GM18909 (cell line): ENCODE measurements at regions not wholly inside any gene's neighbourhood (a gene's known extent, or its start where the extent isn't known, plus 50 kb on each side); places are given as distances from the start of the nearest gene placed in this dataset.

Experiments used
- ATAC-seq: cut with Tn5 transposase; IDR thresholded peaks from one replicate; pipeline ENCODE4 v1.9.1; 2021; ENCODE audit warnings: mild to moderate bottlenecking; ENCODE audit not compliant: unreplicated experiment, poor library complexity

DNA sequence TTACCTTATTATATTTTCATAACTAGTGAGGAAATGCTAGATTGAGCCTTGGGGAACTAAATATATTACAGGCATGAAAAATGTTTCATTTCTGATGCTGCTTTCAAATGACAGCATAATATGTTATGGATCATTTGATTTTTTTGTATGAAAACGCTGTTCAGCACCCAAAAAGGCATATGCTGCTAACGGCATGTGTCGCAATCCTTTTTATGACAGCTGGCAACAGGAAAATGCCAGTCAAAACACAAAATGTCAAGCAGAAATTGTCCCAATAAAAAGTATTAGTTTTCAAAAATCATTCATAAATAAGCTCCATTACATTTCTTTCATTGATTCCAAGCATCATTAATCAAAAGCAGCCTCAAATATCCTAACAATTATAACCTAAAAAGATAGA lies 1244.5 kb downstream of the PCDH7 start:
- ATAC-seq = no peak

DNA sequence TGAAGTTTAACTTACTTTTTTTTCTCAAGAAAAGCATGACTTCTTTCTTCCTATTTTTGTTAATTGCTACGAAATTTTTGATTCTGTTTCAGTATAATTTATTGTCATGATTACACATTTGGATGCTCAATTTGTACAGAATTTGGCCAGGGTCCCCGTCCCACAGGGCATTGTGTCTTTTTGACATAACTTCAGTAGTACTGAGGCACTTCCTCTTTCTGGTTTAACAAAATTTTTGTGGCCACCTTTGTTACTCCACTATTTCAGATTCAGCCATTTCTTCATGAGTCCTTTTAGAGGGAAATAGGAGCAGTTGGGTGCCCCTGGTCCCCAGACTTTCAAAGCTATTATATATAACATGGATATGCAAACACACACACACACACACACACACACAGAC lies 1248.7 kb downstream of the PCDH7 start:
- ATAC-seq = no peak

DNA sequence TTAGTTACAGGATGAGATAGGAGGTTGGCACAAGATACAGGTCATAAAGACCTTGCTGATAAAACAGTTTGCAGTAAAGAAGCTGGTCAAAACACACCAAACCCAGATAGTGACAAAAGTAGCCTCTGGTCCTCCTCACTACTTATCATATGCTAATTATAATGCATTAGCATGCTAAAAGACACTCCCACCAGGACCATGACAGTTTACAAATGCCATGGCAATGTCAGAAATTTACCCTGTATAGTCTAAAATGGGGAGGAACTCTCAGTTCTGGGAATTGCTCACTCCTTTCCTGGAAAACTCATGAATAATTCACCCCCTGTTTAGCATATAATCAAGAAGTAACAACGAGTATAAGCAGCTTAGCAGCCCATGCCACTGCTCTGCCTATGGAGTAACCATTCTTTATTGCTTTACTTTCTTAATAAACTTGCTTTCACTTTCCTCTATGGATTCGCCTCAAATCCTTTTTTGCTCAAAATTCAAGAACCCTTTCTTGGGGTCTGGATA lies 1254.4 kb downstream of the PCDH7 start:
- ATAC-seq = no peak

DNA sequence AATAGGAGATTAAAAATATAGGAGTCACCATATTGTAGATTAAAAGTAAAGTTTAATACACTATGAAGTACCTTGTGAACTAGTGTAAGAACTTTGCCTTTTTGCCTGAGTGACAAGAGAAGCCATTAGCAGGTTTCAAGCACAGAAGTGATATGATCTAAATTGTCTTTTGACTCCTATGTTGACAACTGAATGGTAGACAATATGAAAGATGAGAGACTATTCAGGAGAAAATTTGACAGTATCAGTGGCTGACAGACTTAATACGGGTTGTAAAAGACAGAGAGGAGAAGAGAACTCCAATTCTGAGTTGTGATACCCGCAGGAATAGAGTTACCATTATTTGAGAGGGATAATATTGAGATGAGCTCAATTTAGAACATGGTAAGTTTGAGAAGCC lies 1259.8 kb downstream of the PCDH7 start:
- ATAC-seq = no peak

DNA sequence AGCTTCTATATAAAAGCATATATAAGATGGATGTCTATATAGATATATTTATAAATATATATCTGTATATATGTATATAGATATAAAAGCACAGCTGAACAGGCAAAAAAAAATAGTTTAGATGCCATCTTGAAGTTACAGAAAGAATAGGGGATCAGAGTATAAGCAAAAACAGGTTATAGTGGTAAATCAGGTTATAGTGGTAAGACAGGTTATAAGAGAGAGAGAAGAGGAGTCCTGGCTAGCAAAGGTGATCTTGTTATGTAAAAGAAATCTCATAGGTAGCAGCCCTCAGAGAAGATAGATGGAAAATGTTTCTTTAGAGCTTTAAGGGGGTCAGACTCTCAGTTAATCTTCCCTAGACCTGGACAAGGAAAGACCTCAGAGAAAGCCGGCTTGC lies 1263.1 kb downstream of the PCDH7 start:
- ATAC-seq = no peak

DNA sequence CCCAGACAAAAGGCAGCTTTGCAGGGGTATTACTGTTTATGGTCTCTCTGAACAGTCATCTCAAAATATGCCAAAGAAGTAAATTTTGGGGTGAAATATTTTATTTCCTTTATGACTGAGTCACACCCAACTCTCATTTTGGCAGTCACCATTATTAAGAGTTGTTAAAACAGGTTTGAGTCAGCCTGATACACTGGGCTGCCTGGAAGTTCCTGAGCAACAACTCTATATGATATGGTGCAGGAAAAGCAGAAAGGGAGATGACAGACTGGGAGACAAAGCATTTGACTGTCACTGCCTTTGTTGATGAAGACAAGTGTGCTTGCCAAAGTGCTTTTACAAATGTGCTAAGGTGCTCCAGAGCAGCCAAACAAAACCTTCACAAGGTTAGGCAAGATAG lies 1263.5 kb downstream of the PCDH7 start:
- ATAC-seq = no peak

DNA sequence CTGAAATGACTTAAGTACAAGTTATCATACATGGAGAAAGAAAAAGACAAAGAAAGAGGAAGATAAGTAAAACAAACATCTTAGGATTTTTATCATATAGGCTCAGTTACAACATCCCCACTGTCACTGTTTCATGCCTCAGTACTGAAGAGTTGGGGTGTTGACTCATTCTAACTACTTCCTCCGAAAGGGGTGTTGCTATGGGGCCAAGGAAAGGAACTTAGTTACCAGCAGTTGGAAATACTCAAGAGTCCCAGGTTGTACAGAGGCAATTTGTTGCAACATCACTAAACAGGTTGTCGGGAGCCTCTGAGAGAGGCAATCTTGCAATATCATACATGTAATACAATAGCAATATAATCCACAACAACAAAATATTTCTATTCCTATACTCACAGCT lies 1264.7 kb downstream of the PCDH7 start:
- ATAC-seq = no peak

DNA sequence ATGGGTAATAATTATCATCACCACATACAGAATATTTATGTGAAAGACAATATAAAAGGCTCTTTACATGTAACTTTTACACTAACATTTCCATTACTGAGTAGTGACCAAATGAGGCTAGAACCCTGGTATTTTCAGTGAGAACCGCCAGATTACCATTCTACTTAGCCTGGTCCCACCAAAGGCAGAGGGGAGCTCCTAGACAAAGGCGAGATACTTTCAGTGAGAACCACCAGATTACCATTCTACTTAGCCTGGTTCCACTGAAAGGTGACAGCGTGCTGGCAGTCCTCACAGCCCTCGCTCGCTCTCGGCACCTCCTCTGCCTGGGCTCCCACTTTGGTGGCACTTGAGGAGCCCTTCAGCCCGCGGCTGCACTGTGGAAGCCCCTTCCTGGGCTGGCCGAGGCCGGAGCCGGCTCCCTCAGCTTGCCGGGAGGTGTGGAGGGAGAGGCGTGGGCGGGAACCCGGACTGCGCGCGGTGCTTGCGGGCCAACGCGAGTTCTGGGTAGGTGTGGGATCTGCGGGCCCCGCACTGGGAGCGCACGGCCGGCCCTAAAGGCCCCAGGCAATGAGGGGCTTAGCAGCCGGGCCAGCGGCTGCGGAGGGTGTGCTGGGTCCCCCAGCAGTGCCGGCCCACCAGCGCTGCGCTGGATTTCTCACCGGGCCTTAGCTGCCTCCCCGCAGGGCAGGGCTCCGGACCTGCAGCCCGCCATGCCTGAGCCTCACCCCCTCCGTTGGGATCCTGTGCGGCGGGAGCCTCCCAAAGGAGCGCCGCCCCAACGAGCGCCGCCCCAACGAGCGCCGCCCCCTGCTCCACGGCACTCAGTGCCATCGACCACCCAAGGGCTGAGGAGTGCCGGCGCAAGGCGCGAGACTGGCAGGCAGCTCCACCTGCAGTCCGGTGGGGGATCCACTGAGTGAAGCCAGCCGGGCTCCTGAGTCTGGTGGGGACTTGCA lies 1276.1 kb downstream of the PCDH7 start:
- ATAC-seq = no peak

DNA sequence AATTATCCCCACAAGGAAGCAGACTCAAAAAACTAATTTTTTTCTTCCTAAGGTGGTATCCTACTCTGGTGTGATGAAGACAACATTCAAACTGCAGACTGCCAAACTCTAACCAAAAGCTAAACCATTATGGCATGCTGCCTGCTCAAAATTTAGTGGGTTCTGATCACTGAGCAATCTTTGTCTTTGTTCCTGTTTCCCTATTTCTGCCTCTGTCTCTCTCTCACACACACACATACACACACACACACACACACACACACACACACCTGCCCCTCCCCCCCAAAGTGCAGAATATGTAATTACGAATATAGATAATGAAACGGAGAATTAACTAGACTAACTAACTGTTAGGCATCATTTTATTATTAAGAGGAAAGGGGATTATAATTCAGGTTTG lies 1278.6 kb downstream of the PCDH7 start:
- ATAC-seq = no peak

DNA sequence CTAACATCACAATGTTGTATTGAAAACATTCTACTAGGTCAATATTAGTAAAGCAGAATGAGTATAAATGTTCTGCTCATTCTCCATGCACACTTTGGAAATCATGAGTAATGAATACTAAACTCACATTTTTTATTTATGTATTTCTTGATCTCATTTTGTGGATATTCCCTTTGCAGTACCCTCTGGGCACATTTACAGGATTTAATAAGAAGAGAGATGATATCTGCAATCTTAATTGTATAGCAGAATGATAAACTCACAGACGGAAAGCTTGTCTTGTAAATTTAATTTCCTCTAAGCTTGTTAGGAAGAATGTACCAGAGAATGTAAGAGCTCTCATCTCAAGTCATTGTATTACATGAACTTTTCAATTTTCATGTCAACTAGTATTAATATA lies 1279.7 kb downstream of the PCDH7 start:
- no peak for ATAC-seq

DNA sequence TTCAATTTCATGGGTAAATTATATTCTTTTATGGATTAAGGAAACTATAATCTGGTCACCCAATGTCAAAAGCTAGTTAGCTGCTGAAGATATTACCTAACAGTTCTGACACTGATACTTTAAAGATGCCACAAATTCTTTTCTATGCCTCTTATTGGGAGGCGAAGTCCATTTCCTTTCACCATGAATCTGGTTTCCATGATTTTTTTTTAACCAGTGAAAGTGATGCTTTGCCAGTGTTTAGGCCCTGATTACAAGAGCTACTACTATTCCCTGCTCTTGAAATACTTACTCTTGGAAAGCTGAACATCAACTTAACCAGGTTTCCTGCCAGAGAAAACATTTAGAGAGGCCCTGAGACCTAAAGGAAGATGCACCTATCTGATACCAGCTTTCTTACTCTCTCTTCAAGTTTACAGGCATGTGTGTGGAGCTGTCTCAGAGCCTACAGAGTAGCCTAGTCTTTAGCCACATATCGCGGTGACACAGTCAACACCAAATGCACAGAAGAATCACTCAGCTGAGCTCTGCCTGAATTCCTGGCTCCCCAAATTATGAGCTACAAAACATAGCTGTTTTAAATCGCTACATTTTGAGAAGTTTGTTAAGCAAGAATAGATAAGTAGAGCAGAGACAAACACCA lies 1280.8 kb downstream of the PCDH7 start:
- ATAC-seq = no peak

DNA sequence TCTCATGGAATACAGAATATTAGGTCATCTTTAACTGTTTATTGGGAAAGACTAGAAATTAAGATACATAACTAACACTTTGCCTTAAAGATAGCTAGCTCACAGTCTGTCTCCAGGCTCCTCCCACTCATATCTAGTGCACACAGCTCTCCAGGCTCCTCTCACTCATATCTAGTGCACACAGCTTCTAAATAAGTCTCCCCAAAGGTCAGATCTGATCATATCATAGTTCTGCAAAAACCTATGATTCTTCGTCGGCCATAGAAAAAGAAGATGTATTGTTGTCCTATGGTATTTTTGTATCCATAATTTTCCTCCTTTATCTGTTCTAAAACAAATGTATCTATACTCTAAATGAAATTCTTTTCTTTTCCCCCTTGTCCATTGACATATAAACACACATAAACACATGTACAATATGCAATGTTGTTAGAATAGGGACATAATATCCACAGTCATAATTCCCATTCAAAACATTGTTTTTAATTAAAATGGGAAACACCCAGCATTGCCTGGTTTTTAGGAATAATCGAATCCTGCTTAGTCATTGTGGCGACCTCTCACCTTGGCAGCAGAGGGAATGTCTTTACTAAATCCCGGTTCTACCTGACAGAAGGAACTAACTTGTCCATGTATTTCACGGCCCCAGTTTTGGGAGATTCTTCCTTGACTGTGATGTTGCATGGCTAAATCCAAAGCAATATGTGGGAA lies 1282.0 kb downstream of the PCDH7 start:
- no peak for ATAC-seq

DNA sequence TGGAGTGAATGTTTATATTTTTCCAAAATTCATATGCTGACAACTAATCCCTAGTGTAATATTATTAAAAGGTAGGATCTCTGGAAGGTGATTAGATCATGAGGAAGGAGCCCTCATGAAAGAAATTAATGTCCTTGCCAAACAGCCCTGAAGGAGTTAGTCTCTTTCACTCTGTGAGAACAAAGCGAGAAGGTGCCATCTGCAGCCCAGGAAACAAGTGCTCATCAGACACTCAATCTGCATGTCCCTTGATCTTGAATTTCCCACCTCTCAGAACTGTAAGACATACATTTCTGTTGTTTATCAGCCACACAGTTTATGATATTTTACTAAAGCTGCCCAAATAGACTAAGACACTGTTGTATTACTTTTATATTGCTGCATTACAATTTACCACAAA lies 1283.4 kb downstream of the PCDH7 start:
- no peak for ATAC-seq

DNA sequence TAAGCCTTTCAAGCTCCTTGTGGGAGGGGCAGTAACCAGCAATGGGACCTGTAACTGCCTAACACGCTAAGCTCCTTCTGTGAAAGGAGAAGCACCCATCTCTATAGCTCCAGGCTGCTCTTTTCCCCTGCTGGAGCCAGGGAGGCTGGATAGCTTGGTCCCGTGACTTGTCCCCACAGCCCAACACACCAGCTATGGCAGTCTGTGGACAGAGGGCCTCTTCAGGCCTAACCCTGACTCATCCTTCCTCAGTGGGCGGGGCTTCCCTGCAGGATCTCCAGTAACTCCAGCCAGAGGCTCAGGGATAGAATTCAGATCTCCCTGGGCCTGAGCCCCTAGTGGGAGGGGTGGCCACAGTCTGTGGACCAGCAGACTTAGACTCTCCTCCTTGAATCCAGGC lies 1290.1 kb downstream of the PCDH7 start:
- ATAC-seq = no peak

DNA sequence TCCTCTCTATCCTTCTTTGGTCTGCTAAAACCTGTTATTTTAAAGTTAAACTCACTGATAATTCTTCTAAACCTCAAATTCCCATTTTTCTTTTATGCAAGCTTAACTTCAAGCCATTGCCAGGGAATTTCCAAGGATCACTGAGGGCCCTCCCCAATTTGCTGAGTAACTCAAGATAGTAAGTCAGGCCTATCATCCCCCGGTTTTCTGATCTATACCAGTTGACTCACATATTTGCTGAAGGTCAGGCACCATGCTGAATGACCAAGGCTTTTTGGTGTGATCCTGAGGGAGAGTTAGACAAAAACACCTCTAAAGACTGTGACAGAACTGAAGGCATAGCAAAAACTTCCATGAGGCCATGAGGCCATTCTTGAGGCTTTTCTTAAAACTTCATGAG lies 1301.9 kb downstream of the PCDH7 start:
- no peak for ATAC-seq

DNA sequence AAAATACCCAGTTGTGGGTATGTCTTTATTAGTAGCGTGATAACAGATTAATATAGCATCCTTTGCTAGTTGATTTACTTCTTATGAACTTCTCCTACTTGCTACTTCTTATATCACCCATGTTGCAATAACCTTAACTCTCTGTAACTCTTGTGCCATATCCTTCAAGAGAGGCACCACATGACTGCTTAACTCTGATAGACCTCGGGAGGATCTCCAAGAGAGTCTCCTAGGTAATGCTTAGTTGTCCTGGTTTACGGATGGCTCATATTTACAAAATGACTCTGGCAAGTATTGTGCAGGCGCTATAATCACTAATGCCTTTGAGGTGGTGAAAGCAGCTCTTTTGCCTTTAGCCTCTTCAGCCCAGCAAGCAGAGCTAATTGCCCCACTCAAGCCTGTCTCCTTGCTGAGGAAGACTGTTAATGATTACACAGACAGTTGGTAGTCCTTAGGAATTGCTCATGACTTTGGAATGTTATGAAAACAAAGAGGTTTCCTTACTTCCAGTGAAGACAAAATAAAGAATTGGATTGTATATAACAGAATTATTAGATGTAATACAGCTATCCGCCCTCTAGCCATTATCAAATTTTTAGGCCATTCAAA lies 1305.8 kb downstream of the PCDH7 start:
- no peak for ATAC-seq

DNA sequence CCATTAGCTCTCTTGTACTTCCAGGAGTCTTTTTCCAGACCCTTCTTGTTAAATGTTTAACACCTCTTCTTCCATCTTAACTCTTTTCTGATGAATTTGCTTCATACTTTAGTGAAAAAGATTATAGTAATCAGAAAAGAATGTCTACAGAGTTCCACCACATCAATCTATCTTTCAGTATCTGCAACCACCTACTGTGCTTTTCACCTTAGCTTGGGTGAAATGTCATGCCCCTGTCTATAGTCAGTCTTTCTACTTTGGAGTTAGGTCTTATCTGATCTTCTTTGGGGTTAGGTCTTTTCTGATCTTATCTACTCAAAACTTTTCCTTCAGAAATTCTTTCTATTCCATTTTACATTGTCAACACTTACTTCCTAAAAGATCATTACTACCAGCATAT lies 1310.2 kb downstream of the PCDH7 start:
- no peak for ATAC-seq

DNA sequence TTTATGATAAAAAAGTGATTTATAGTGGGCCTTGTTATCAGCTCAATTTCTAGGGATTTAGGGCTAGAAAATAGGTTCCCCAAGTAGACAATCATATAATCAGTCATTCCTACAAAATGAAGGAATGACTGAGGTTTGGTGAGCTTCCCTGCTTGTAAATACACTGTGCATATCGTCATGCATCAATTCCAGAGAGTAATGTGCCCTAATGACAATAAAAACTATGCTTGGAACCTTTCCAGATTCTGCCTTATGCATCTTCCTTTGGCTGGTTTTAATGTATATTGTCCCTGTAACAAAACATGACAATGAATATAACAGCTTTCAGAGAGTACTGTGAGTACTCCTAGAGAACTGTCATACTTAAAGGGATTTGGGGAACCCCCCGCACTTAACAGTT lies 1310.9 kb downstream of the PCDH7 start:
- ATAC-seq = no peak

DNA sequence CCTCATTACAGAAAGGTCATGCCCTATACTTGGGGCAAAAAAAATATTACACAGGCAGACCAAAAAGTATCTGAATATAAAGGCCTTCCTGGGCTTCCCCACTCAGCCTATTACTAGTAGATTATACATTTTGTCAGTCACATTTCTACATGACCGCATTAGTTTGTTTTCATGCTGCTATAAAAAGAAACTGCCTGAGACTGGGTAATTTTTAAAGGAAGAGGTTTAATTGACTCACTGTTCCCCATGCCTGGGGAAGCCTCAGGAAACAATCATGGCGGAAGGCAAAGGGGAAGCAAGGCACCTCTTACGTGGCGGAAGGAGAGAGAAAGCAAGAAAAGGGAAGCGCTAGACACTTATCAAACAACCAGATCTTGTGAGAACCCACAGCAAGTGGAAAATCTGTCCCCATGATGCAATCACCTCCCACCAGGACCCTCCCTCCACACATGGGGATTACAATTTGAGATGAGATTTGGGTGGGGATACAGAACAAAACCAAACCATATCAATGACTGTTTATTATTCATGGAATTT lies 1312.0 kb downstream of the PCDH7 start:
- no peak for ATAC-seq

DNA sequence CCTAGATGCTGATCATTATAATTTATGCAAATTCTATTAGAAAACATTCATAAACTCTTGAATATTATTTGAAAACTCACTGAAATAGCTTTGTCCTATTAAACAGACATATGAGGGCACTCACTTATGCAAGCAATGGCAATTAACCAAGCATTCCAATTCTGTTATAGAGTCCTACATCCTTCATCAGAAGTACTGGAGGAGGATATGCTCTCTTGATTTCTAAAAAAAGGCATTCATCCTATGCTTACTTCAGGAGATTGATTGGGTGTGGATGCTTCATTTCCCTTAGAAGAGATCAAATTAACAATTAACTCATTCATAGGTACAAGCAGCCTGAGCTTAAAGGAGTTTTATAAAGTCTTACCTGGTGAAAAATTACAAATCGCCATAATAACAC lies 1317.2 kb downstream of the PCDH7 start:
- ATAC-seq = no peak
